GM19351 (cell line): ENCODE measurements at regions not wholly inside any gene's neighbourhood (a gene's known extent, or its start where the extent isn't known, plus 50 kb on each side); places are given as distances from the start of the nearest gene placed in this dataset.

Experiments used
- ATAC-seq: cut with Tn5 transposase; IDR thresholded peaks from one replicate; pipeline ENCODE4 v1.9.1; 2021; ENCODE audit warnings: mild to moderate bottlenecking, moderate library complexity; ENCODE audit not compliant: unreplicated experiment

GRCh38 chr4:16952462-16952871 is 54.0 kb upstream of the LDB2 start:
- no peak for ATAC-seq
